CD4-positive, alpha-beta T cell treated with Interleukin-2 at 100 ng/mL for 4 hours (primary cell): ENCODE measurements at regions not wholly inside any gene's neighbourhood (a gene's known extent, or its start where the extent isn't known, plus 50 kb on each side); places are given as distances from the start of the nearest gene placed in this dataset.
"Not testable (repeated sequence)": the region's sequence is repeated elsewhere in the genome, so short reads cannot be mapped to it uniquely, and the experiment has no call there.

Experiments
- DNase-seq: peaks from one replicate; pipeline ENCODE4 v3.0.0-alpha.2; 2020; ENCODE audit warnings: low spot score

- DNase-seq, result no peak
Observed at GRCh38 chr14:85009506-85009905, 520.4 kb upstream of the FLRT2 start.

GRCh38 chr14:85010186-85010585 lies 519.8 kb upstream of the FLRT2 start:
- DNase-seq, result no peak

- DNase-seq, result no peak
Observed at GRCh38 chr14:85016496-85016895, 513.4 kb upstream of the FLRT2 start.

- DNase-seq, result not testable (repeated sequence)
Observed at GRCh38 chr14:85023866-85024265, 506.1 kb upstream of the FLRT2 start.

GRCh38 chr14:85024931-85025330 lies 505.0 kb upstream of the FLRT2 start:
- no peak for DNase-seq

GRCh38 chr14:85027681-85028370 lies 502.1 kb upstream of the FLRT2 start:
- DNase-seq, result no peak

GRCh38 chr14:85037411-85037810 lies 492.5 kb upstream of the FLRT2 start:
- no peak for DNase-seq

GRCh38 chr14:85038526-85039352 lies 491.2 kb upstream of the FLRT2 start:
- no peak for DNase-seq

GRCh38 chr14:85039353-85039626 lies 490.7 kb upstream of the FLRT2 start:
- DNase-seq, result no peak

GRCh38 chr14:85040046-85040685 lies 489.8 kb upstream of the FLRT2 start:
- no peak for DNase-seq

- DNase-seq, result no peak
Observed at GRCh38 chr14:85041618-85042017, 488.3 kb upstream of the FLRT2 start.

- DNase-seq, result no peak
Observed at GRCh38 chr14:85042301-85042700, 487.6 kb upstream of the FLRT2 start.

GRCh38 chr14:85050180-85050579 lies 479.8 kb upstream of the FLRT2 start:
- no peak for DNase-seq

GRCh38 chr14:85052646-85053045 lies 477.3 kb upstream of the FLRT2 start:
- no peak for DNase-seq

GRCh38 chr14:85054178-85054577 lies 475.8 kb upstream of the FLRT2 start:
- DNase-seq, result no peak

- DNase-seq, result no peak
Observed at GRCh38 chr14:85056267-85056666, 473.7 kb upstream of the FLRT2 start.

GRCh38 chr14:85057221-85057620 lies 472.7 kb upstream of the FLRT2 start:
- DNase-seq, result no peak

- no peak for DNase-seq
Observed at GRCh38 chr14:85058150-85058549, 471.8 kb upstream of the FLRT2 start.

GRCh38 chr14:85060121-85060520 lies 469.8 kb upstream of the FLRT2 start:
- no peak for DNase-seq

GRCh38 chr14:85061256-85061655 lies 468.7 kb upstream of the FLRT2 start:
- DNase-seq, result no peak

GRCh38 chr14:85063747-85064146 lies 466.2 kb upstream of the FLRT2 start:
- no peak for DNase-seq

GRCh38 chr14:85071447-85071846 lies 458.5 kb upstream of the FLRT2 start:
- no peak for DNase-seq

GRCh38 chr14:85074955-85075354 lies 455.0 kb upstream of the FLRT2 start:
- DNase-seq, result no peak
